Right lobe of liver (tissue), 4 donors: ENCODE measurements at regions not wholly inside any gene's neighbourhood (a gene's known extent, or its start where the extent isn't known, plus 50 kb on each side); places are given as distances from the start of the nearest gene placed in this dataset.
"Not testable (repeated sequence)": the region's sequence is repeated elsewhere in the genome, so short reads cannot be mapped to it uniquely, and the experiment has no call there.

Experiments
- CTCF ChIP-seq, 4 donors: fragments of 200-600 bp in 3 of 4; fragments of 450-650 bp in 1 of 4; IDR thresholded peaks; one replicate each; pipeline versions ENCODE4 v1.5.1 to v1.8.0; 2016 to 2022; ENCODE audit warnings: antibody characterized with exemption in 4 of 4, mild to moderate bottlenecking in 2 of 4
- POLR2A ChIP-seq: fragments of 450-650 bp; IDR thresholded peaks from one replicate; pipeline ENCODE4 v1.6.1; 2017; ENCODE audit warnings: antibody characterized with exemption, mild to moderate bottlenecking
- donor health status: DM: no; HTN: no; CAD: no.
- donor health status: DM: no; HTN: no; CAD: no.
- donor health status: DM: no; HTN: yes; CAD: no.

- TF ChIP-seq CTCF (IDR thresholded peaks at IDR 0.05); POLR2A: not testable (repeated sequence)
Measured at GRCh38 chr16:66173796-66174195, 192.7 kb upstream of the CDH5 start.
